CD14-positive monocyte (primary cell): ENCODE measurements at regions not wholly inside any gene's neighbourhood (a gene's known extent, or its start where the extent isn't known, plus 50 kb on each side); places are given as distances from the start of the nearest gene placed in this dataset.

Source experiments
- DNase-seq, 3 donors: peaks; one replicate each; pipeline ENCODE4 v3.0.0-alpha.2; 2011 to 2022
- H2AFZ ChIP-seq: 2 replicates; pipeline ENCODE4 v1.6.0; 2012; ENCODE audit warnings: mild to moderate bottlenecking, low read depth, low read length, inconsistent platforms; ENCODE audit not compliant: insufficient read depth, poor library complexity, severe bottlenecking
- H3K27ac ChIP-seq, 2 donors: 1 replicate in 1 of 2; 2 replicates in 1 of 2; pipeline ENCODE4 v1.5.1; 2012 to 2013; ENCODE audit warnings: low read length in 2 of 2, control low read depth in 1 of 2, inconsistent platforms in 1 of 2, low read depth in 1 of 2, mild to moderate bottlenecking in 1 of 2
- H3K27me3 ChIP-seq, 2 donors: one replicate each; pipeline versions ENCODE4 v1.6.0 to v1.6.1; 2011 to 2013; ENCODE audit warnings: low read length in 2 of 2; ENCODE audit not compliant: control insufficient read depth in 2 of 2, insufficient read depth in 2 of 2
- H3K36me3 ChIP-seq, 2 donors: replicated peaks in 1 of 2; 1 replicate in 1 of 2; 2 replicates in 1 of 2; pipeline versions ENCODE4 v1.5.1 to v1.6.1; 2012 to 2013; ENCODE audit warnings: low read length in 2 of 2, control low read depth in 1 of 2, inconsistent platforms in 1 of 2, mild to moderate bottlenecking in 1 of 2; ENCODE audit not compliant: insufficient read depth in 2 of 2, control insufficient read depth in 1 of 2
- H3K4me1 ChIP-seq, 2 donors: 1 replicate in 1 of 2; 2 replicates in 1 of 2; pipeline versions ENCODE4 v1.5.1 to v1.6.1; 2012 to 2013; ENCODE audit warnings: low read length in 2 of 2, control low read depth in 1 of 2, inconsistent platforms in 1 of 2, mild to moderate bottlenecking in 1 of 2, moderate library complexity in 1 of 2; ENCODE audit not compliant: insufficient read depth in 2 of 2, control insufficient read depth in 1 of 2
- H3K4me2 ChIP-seq: replicated peaks from 2 replicates; pipeline ENCODE3; 2012; ENCODE audit warnings: low read length, moderate library complexity, mild to moderate bottlenecking; ENCODE audit not compliant: poor library complexity, severe bottlenecking; ENCODE audit errors: extremely low read depth
- H3K4me3 ChIP-seq, 3 experiments: fragments of 200-600 bp in 1 of 3; sonication (generic) in 1 of 3; replicated peaks in 1 of 3; 1 replicate in 2 of 3; 2 replicates in 1 of 3; pipeline ENCODE4 v1.5.1; 2011 to 2013; ENCODE audit warnings: low read length in 3 of 3, mild to moderate bottlenecking in 3 of 3, control low read depth in 2 of 3, low read depth in 2 of 3, inconsistent platforms in 1 of 3, moderate library complexity in 1 of 3
- H3K79me2 ChIP-seq: 2 replicates; pipeline ENCODE4 v1.6.0; 2012; ENCODE audit warnings: mild to moderate bottlenecking, control low read depth, inconsistent platforms, low read length, moderate library complexity; ENCODE audit not compliant: insufficient read depth
- H3K9ac ChIP-seq: 2 replicates; pipeline ENCODE4 v1.6.0; 2017; ENCODE audit warnings: low read length, mild to moderate bottlenecking; ENCODE audit not compliant: insufficient read depth, poor library complexity, severe bottlenecking
- H3K9me3 ChIP-seq, 2 donors: replicated peaks in 1 of 2; 1 replicate in 1 of 2; 2 replicates in 1 of 2; pipeline versions ENCODE4 v1.5.1 to v1.6.1; 2012 to 2013; ENCODE audit warnings: low read length in 2 of 2, control low read depth in 1 of 2; ENCODE audit not compliant: control insufficient read depth in 1 of 2, insufficient read depth in 1 of 2
- H4K20me1 ChIP-seq: 2 replicates; pipeline ENCODE4 v1.6.0; 2012; ENCODE audit warnings: mild to moderate bottlenecking, low read length, control low read depth, moderate library complexity; ENCODE audit not compliant: insufficient read depth
- H3K27ac Mint-ChIP-seq, 7 donors: one replicate each; pipeline ENCODE4 v1.8.0; 2020; ENCODE audit warnings: mild to moderate bottlenecking in 7 of 7, mixed read lengths in 7 of 7, moderate library complexity in 6 of 7, inconsistent platforms in 2 of 7
- H3K27me3 Mint-ChIP-seq, 3 donors: one replicate each; pipeline ENCODE4 v1.8.0; 2021 to 2022; ENCODE audit warnings: low read depth in 3 of 3, mild to moderate bottlenecking in 3 of 3, mixed read lengths in 3 of 3, moderate library complexity in 3 of 3, inconsistent platforms in 1 of 3
- H3K36me3 Mint-ChIP-seq, 2 donors: one replicate each; pipeline ENCODE4 v1.8.0; 2020; ENCODE audit warnings: mixed read lengths in 2 of 2, inconsistent platforms in 1 of 2, mild to moderate bottlenecking in 1 of 2
- H3K4me1 Mint-ChIP-seq: one replicate; pipeline ENCODE4 v1.8.0; 2020; ENCODE audit warnings: mild to moderate bottlenecking, mixed read lengths
- H3K4me3 Mint-ChIP-seq, 2 donors: one replicate each; pipeline ENCODE4 v1.8.0; 2020; ENCODE audit warnings: mild to moderate bottlenecking in 2 of 2, mixed read lengths in 2 of 2, moderate library complexity in 1 of 2
- H3K9me3 Mint-ChIP-seq, 7 donors: one replicate each; pipeline ENCODE4 v1.8.0; 2020 to 2022; ENCODE audit warnings: mixed read lengths in 7 of 7, mild to moderate bottlenecking in 6 of 7, moderate library complexity in 6 of 7, inconsistent platforms in 2 of 7
- CTCF ChIP-seq: fragments of 200-600 bp; IDR thresholded peaks from one replicate; pipeline ENCODE4 v1.8.0; 2022; ENCODE audit warnings: antibody characterized with exemption, mild to moderate bottlenecking
- WGBS: methylation state at CpG from one replicate; pipeline ENCODE4 v1.1.5; 2013; ENCODE audit warnings: missing lambda C conversion rate; ENCODE audit not compliant: insufficient coverage; 5-methylcytosine and 5-hydroxymethylcytosine counted together
- intact Hi-C, 2 donors: fragments of 100-400 bp; cut with micrococcal nuclease; formaldehyde crosslinking; loops; one replicate each; pipeline versions ENCODE4 v1.15.0 to v1.15.1; 2023

- no peaks in the 10 kb centered on the region for H3K36me3 Mint-ChIP-seq
- Histone ChIP-seq H4K20me1 (no peaks in the 10 kb centered on the region), H3K9ac (no peak overlapping the region), H3K4me1 (peaks cover 29 to 32% of the 10 kb centered on the region in 2 donors), H3K36me3 (no peaks in the 10 kb centered on the region), H3K4me2 (no peak overlapping the region), H3K9me3 (no peaks in the 10 kb centered on the region), H3K4me3 (no peak overlapping the region), H3K27me3 (no peaks in the 10 kb centered on the region), H3K27ac (no peak overlapping the region), H2AFZ (no peak overlapping the region), H3K79me2 (no peaks in the 10 kb centered on the region)
- no peak for TF ChIP-seq CTCF
- WGBS = 6% methylated on average over 1 of the region's 1 CpG
- no peak overlapping the region for H3K4me3 Mint-ChIP-seq
- intact Hi-C loops = loop anchor here in 1 of 2 donors (5.0 kb wide), 1 partner anchor 130 kb away; the partner anchor contains the start of gene GLUL
- peaks cover 31% of the 10 kb centered on the region for H3K4me1 Mint-ChIP-seq
- H3K9me3 Mint-ChIP-seq = peaks cover 0 to 6% (median 0%) of the 10 kb centered on the region in 7 donors
- DNase-seq = no peak
- no peaks in the 10 kb centered on the region for H3K27me3 Mint-ChIP-seq
- H3K27ac Mint-ChIP-seq = no peak overlapping the region
These were observed 129.2 kb downstream of the GLUL start for GRCh38 chr1:182262425-182262824.

GRCh38 chr1:182261655-182262054 lies 129.9 kb downstream of the GLUL start:
- H3K4me1 ChIP-seq = peaks cover 29 to 32% of the 10 kb centered on the region in 2 donors
- no peak overlapping the region for H3K9ac ChIP-seq
- H2AFZ ChIP-seq = no peak overlapping the region
- intact Hi-C loops = loop anchor here in 1 of 2 donors (5.0 kb wide), 1 partner anchor 131 kb away; the partner anchor contains the start of gene GLUL
- H3K36me3 ChIP-seq = no peaks in the 10 kb centered on the region
- Mint-ChIP-seq H3K27ac (no peak overlapping the region), H3K27me3 (no peaks in the 10 kb centered on the region), H3K9me3 (peaks cover 0 to 6% (median 0%) of the 10 kb centered on the region in 7 donors), H3K4me3 (no peak overlapping the region), H3K4me1 (peaks cover 31% of the 10 kb centered on the region), H3K36me3 (no peaks in the 10 kb centered on the region)
- no peaks in the 10 kb centered on the region for H4K20me1 ChIP-seq
- DNase-seq = no peak
- H3K4me3 ChIP-seq = no peak overlapping the region
- no peaks in the 10 kb centered on the region for H3K79me2 ChIP-seq
- no peaks in the 10 kb centered on the region for H3K9me3 ChIP-seq
- no peak for TF ChIP-seq CTCF
- H3K4me2 ChIP-seq = no peak overlapping the region
- no peak overlapping the region for H3K27ac ChIP-seq
- 83% methylated on average over 1 of the region's 1 CpG for WGBS
- no peaks in the 10 kb centered on the region for H3K27me3 ChIP-seq
